D721Med (cell line): ENCODE measurements at regions not wholly inside any gene's neighbourhood (a gene's known extent, or its start where the extent isn't known, plus 50 kb on each side); places are given as distances from the start of the nearest gene placed in this dataset.
"Not testable (repeated sequence)": the region's sequence is repeated elsewhere in the genome, so short reads cannot be mapped to it uniquely, and the experiment has no call there.

Experiments
- DNase-seq: peaks from one replicate; pipeline ENCODE4 v3.0.0; 2011; ENCODE audit warnings: low spot score; ENCODE audit not compliant: insufficient read length
- FAIRE-seq: peaks from 2 replicates; lab custom pipeline; 2011; peaks lifted over from hg19 to GRCh38; lab: Jason Lieb, UNC
- TF ChIP-seq, protein P1 (sequence below): IDR thresholded peaks from 2 replicates; pipeline ENCODE4 v1.5.1; 2012; ENCODE audit warnings: mild to moderate bottlenecking, control low read depth; ENCODE audit not compliant: insufficient read depth; ENCODE audit errors: missing control alignments

DNA sequence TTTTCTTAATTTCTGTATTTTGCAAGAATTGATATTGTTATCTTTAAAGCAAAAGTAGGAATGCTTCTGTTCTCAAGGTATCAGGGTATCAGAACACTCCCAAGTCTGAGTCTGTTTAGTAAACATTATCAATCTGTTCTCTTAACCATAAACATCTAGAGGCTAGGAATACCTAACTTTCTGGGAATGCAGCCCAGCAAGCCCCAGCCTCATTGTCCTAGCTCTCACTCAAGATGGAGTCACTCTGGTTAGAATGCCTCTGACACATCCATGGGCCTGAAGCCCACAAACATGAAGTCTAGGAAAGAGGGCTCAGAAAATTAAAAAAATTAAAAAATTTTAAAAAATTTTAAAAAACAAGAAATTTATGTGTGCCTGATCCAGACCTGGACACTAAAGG, 315.1 kb upstream of the DKK2 start:
- DNase-seq (no peak), FAIRE-seq (no peak)
- TF ChIP-seq, protein P1, sequence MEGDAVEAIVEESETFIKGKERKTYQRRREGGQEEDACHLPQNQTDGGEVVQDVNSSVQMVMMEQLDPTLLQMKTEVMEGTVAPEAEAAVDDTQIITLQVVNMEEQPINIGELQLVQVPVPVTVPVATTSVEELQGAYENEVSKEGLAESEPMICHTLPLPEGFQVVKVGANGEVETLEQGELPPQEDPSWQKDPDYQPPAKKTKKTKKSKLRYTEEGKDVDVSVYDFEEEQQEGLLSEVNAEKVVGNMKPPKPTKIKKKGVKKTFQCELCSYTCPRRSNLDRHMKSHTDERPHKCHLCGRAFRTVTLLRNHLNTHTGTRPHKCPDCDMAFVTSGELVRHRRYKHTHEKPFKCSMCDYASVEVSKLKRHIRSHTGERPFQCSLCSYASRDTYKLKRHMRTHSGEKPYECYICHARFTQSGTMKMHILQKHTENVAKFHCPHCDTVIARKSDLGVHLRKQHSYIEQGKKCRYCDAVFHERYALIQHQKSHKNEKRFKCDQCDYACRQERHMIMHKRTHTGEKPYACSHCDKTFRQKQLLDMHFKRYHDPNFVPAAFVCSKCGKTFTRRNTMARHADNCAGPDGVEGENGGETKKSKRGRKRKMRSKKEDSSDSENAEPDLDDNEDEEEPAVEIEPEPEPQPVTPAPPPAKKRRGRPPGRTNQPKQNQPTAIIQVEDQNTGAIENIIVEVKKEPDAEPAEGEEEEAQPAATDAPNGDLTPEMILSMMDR: no peak

DNA sequence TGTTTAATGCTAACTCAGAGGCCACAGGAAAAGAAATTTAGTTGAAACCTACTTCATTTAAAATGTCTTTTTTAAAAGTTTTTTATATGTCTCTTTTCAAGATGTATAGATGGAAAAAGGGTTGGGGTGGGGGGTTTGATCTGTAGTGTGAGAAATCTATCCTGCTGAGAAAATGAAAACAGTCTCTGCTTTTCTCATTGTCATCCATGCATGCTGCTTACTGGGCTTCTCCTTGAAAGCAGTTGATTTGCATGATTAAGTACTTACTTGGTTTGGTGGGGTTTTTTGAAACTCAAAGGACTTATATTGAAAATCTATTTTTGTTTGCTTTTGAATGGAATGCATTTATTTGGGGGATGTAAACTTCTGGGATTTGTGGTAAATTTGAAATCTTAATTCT, 313.6 kb upstream of the DKK2 start:
- no peak for DNase-seq
- FAIRE-seq: no peak
- TF ChIP-seq, protein P1: no peak

DNA sequence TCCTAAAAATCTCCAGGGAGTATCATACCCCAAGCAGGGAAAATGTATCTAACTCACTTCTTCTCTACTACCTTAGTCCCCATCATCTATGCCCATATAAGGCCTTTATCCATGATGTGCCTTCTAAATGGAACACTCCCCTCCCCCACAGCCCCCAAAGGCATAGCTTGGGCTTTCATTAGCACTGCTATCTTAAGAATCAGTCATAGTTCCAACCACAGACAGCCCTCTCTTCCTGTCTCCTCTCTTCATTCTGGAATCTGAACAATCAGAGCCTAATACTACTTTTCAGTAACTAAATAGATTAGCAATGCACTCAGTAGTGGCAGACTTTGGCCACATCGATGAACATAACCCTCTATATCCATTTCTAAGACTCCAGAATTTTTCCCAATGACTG, 313.2 kb upstream of the DKK2 start:
- FAIRE-seq (no peak), DNase-seq (no peak)
- TF ChIP-seq, protein P1: no peak

DNA sequence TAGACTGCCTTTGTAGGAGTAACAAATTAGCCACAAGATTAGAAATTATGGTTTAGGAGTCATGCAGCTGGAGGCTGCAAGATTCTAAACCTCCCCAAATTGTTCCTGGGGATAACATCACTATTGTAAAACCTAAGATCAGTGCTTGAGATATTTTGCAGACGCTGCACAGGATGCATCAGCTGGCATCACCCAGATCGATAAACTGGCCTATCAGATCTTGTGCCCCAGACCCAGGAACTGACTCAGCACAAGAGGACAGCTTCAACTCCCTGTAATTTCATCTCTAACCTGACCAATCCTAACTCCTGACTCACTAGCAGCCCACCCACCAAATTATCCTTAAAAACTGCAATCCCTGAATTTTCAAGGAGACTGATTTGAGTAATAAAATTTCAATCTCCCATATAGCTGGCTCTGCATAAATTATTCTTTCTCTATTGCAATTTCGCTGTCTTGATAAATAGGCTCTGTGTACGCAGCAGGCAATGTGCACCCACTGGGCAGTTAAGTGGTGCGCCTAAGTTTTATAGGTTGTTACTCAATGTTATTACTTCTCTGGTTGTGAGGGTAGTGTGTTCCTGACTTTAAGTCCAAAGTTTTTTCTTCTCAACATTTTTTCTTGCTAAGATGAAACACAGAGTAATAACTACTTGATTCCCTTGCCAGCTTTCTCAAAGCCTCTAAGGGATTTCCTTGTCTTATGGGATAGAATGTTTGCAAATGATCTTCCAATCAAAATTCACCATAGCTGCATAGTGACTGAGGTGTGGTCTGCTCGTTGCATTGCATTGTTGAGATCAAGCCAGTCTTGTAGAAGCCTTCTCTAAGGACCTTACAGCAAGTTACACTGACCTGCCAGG, 312.3 kb upstream of the DKK2 start:
- no peak for FAIRE-seq
- TF ChIP-seq, protein P1: no peak
- DNase-seq: no peak

DNA sequence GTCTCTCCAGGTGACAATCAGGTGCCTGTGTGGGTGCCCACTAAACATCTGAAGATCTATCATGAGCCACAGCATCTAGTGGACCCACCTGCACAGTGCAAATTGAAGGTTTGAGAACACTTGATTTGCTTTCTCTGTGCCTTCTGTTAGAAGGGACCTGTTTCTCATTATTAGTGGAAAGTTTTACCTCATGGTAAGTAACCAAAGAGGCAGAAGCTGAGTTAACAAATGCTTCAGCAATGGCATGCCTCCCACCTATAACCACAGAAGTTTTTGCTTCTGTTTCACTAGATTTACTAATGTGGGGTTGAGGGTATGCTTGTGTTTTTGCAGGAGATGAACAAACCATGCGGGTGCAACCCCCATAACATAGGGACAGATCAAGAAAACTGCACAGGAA, 297.4 kb upstream of the DKK2 start:
- FAIRE-seq: no peak
- TF ChIP-seq, protein P1: no peak
- no peak for DNase-seq

DNA sequence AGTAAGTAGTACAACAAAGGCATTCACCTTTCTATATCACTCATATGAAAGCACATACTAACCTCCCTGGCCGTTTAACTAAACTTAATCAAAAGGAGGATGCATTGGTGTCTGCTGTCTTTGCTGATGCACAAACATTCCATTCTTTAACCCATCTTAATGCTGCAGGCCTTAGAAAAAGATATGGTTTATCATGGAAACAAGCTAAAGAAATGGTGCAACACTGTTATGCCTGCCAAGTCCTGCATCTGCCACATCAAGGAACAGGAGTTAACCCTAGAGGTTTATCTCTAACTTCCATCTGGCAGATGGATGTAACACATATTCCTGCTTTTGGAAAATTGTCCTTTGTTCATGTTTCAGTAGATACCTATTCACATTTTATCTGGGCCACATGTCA, 296.5 kb upstream of the DKK2 start:
- not testable (repeated sequence) for FAIRE-seq

DNA sequence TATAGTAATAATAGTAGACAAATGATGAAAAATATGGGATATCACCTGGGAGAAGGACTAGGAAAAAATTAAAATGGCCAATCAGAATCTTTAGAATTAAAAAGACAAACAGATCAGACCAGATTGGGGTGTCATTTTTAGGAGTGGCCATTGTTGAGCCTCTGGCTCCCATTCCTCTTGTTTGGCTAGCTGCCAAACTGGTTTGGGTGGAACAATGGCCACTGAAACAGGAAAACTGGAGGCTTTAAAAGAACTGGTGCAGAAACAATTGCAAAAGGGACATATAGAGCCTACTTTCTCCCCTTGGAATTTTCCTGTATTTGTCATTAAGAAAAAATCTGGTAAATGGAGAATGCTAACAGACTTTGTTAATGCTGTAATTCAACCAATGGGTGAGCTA, 294.8 kb upstream of the DKK2 start:
- FAIRE-seq: no peak
- TF ChIP-seq, protein P1: no peak
- DNase-seq: no peak

More for the DNA sequence above, 296.5 kb upstream of the DKK2 start:
- not testable (repeated sequence) for DNase-seq
